MCF 10A (cell line): ENCODE measurements at regions not wholly inside any gene's neighbourhood (a gene's known extent, or its start where the extent isn't known, plus 50 kb on each side); places are given as distances from the start of the nearest gene placed in this dataset.

Source experiments
- BruUV-seq: library from RNA; stranded (reverse); fragments of 400-500 nt; replicated peaks from 2 replicates; lab custom pipeline; 2021; lab: Mats Ljungman, UMichigan
- CTCF ChIA-PET: fragments of 300-600 bp; sonication (Branson Sonifier 250); formaldehyde crosslinking; extraction: SDS; loops from one replicate; lab custom pipeline; 2021; ENCODE audit warnings: antibody characterized with exemption, inconsistent platforms; lab: Yijun Ruan, JAX
- POLR2A ChIA-PET: fragments of 300-600, 350-650 bp; sonication (Branson Sonifier 250); formaldehyde crosslinking; extraction: SDS; loops from one replicate; lab custom pipeline; 2020; ENCODE audit warnings: antibody characterized with exemption, inconsistent platforms; lab: Yijun Ruan, JAX
- DNase-seq: peaks from one replicate; pipeline ENCODE4 v3.0.0-alpha.2; 2018; ENCODE audit not compliant: unreplicated experiment
- H3K27ac Mint-ChIP-seq: one replicate; pipeline ENCODE4 v1.8.0; 2022; ENCODE audit warnings: mild to moderate bottlenecking, low read depth, mixed read lengths; ENCODE audit not compliant: unreplicated experiment
- H3K27me3 Mint-ChIP-seq: one replicate; pipeline ENCODE4 v1.8.0; 2022; ENCODE audit warnings: mixed read lengths; ENCODE audit not compliant: insufficient read depth, unreplicated experiment
- H3K36me3 Mint-ChIP-seq: one replicate; pipeline ENCODE4 v1.8.0; 2022; ENCODE audit warnings: mild to moderate bottlenecking, moderate library complexity, mixed read lengths; ENCODE audit not compliant: insufficient read depth, unreplicated experiment
- H3K4me1 Mint-ChIP-seq: one replicate; pipeline ENCODE4 v1.8.0; 2022; ENCODE audit warnings: mixed read lengths; ENCODE audit not compliant: insufficient read depth, unreplicated experiment
- H3K4me3 Mint-ChIP-seq: one replicate; pipeline ENCODE4 v1.8.0; 2022; ENCODE audit warnings: mild to moderate bottlenecking, moderate library complexity, mixed read lengths; ENCODE audit not compliant: unreplicated experiment
- H3K9me3 Mint-ChIP-seq: one replicate; pipeline ENCODE4 v1.8.0; 2022; ENCODE audit warnings: mixed read lengths; ENCODE audit not compliant: unreplicated experiment
- CTCF ChIP-seq: fragments of 200-600 bp; IDR thresholded peaks from one replicate; pipeline ENCODE4 v1.8.0; 2022; ENCODE audit warnings: antibody characterized with exemption, mild to moderate bottlenecking; ENCODE audit not compliant: unreplicated experiment
- intact Hi-C: fragments of 100-400 bp; cut with micrococcal nuclease; formaldehyde crosslinking; loops from 2 replicates; pipeline ENCODE4 v1.14.1; 2022

GRCh38 chr15:70507772-70508371 is 255.5 kb downstream of the UACA start:
- H3K9me3 Mint-ChIP-seq = no peaks in the 10 kb centered on the region
- BruUV-seq = no TSS peak
- no peak for TF ChIP-seq CTCF
- CTCF ChIA-PET = interaction anchor here (0.7 to 1.1 kb wide), 2 partner anchors 41 to 1090 kb away, joined by 3 to 4 read pairs; no protein-coding TSS in a partner anchor
- no peaks in the 10 kb centered on the region for H3K27me3 Mint-ChIP-seq
- intact Hi-C loops = loop anchor here (1.0 to 5.0 kb wide), 2 partner anchors 33 to 411 kb away; partner anchors contain the start of gene TLE3
- peak; percentile 77 for DNase-seq
- POLR2A ChIA-PET = interaction anchor here (0.5 to 1.4 kb wide), 6 partner anchors 9 to 412 kb away, joined by 3 to 6 read pairs (median 3); partner anchors contain the start of gene TLE3
- peaks cover 46% of the 10 kb centered on the region for H3K4me1 Mint-ChIP-seq
- H3K36me3 Mint-ChIP-seq = no peaks in the 10 kb centered on the region
- no peak overlapping the region for H3K27ac Mint-ChIP-seq
- H3K4me3 Mint-ChIP-seq = no peak overlapping the region

- Mint-ChIP-seq H3K4me3 (no peak overlapping the region), H3K27ac (no peak overlapping the region), H3K27me3 (no peaks in the 10 kb centered on the region), H3K9me3 (no peaks in the 10 kb centered on the region), H3K4me1 (peaks cover 46% of the 10 kb centered on the region), H3K36me3 (no peaks in the 10 kb centered on the region)
- intact Hi-C loops = loop anchor here (5.0 kb wide), 1 partner anchor 409 kb away; the partner anchor contains the start of gene TLE3
- POLR2A ChIA-PET = interaction anchor here (0.6 to 1.9 kb wide), 9 partner anchors 11 to 1053 kb away, joined by 3 to 10 read pairs (median 3); no protein-coding TSS in a partner anchor
- CTCF ChIA-PET = interaction anchor here (0.6 to 1.6 kb wide), 8 partner anchors 17 to 1283 kb away, joined by 3 to 4 read pairs (median 3); no protein-coding TSS in a partner anchor
- TF ChIP-seq CTCF = no peak
- no peak for DNase-seq
- no TSS peak for BruUV-seq
Observed at GRCh38 chr15:70505936-70506912, 257.1 kb downstream of the UACA start.

DNA sequence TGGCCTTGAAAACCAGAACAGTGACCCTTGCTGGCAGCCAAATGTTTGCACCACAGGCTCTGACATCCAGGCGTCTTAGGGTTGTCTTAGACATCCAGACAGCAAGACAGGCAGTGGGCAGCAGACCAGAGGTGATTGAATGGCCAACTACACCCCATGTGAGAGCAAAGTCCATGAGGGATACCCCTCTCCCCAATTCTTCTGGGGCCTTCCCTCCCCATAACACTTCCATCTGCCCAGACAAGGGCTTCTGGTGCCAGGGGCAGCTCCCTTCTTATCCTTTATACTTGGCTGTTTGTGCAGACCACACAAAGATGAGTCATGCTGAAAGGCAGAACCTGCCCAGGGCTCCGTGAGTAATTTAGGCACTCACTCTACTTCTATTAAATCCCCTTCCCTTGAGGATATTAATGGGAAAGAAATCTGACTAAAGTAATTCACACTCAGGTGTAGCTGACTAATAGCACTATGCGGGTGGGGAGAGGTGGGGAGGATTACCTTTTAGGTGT is 257.9 kb downstream of the UACA start:
- BruUV-seq = no TSS peak
- Mint-ChIP-seq H3K9me3 (no peaks in the 10 kb centered on the region), H3K36me3 (no peaks in the 10 kb centered on the region), H3K4me1 (peaks cover 46% of the 10 kb centered on the region), H3K27ac (no peak overlapping the region), H3K4me3 (no peak overlapping the region), H3K27me3 (no peaks in the 10 kb centered on the region)
- TF ChIP-seq CTCF = no peak
- DNase-seq = peak; percentile 93
- intact Hi-C loops = loop anchor here (5.0 kb wide), 1 partner anchor 408 kb away; the partner anchor contains the start of gene TLE3
- CTCF ChIA-PET = interaction anchor here (0.5 to 2.2 kb wide), 11 partner anchors 9 to 1102 kb away, joined by 3 to 15 read pairs (median 3); no protein-coding TSS in a partner anchor
- POLR2A ChIA-PET = interaction anchor here (0.6 to 1.9 kb wide), 12 partner anchors 10 to 1052 kb away, joined by 3 to 10 read pairs (median 3); no protein-coding TSS in a partner anchor
